Stimulated activated naive CD4-positive, alpha-beta T cell treated with Interleukin-2 at 50 U/mL for 16 hours (primary cell): ENCODE measurements at regions not wholly inside any gene's neighbourhood (a gene's known extent, or its start where the extent isn't known, plus 50 kb on each side); places are given as distances from the start of the nearest gene placed in this dataset.
"Not testable (repeated sequence)": the region's sequence is repeated elsewhere in the genome, so short reads cannot be mapped to it uniquely, and the experiment has no call there.

ENCODE experiments used
- DNase-seq: peaks from one replicate; lab custom pipeline; 2025; lab: John Stamatoyannopoulos, UW

- no peak for DNase-seq
These were observed 459.3 kb downstream of the PLPP3 start for GRCh38 chr1:56120021-56120420.

GRCh38 chr1:56118676-56119075 is 460.7 kb downstream of the PLPP3 start:
- not testable (repeated sequence) for DNase-seq

GRCh38 chr1:56115701-56116100 is 463.7 kb downstream of the PLPP3 start:
- no peak for DNase-seq

- DNase-seq, result no peak
These were observed 465.7 kb downstream of the PLPP3 start for GRCh38 chr1:56113679-56114078.

- DNase-seq, result no peak
These were observed 472.1 kb downstream of the PLPP3 start for GRCh38 chr1:56107275-56107638.

- no peak for DNase-seq
These were observed 472.7 kb downstream of the PLPP3 start for GRCh38 chr1:56106531-56107274.

- no peak for DNase-seq
These were observed 474.0 kb downstream of the PLPP3 start for GRCh38 chr1:56105397-56105796.

GRCh38 chr1:56099766-56100265 is 479.5 kb downstream of the PLPP3 start:
- no peak for DNase-seq

- DNase-seq, result no peak
These were observed 480.4 kb downstream of the PLPP3 start for GRCh38 chr1:56098946-56099345.

GRCh38 chr1:56097713-56098112 is 481.6 kb downstream of the PLPP3 start:
- DNase-seq, result no peak

- DNase-seq, result no peak
These were observed 483.4 kb downstream of the PLPP3 start for GRCh38 chr1:56095696-56096665.

GRCh38 chr1:56094168-56094567 is 485.2 kb downstream of the PLPP3 start:
- no peak for DNase-seq

GRCh38 chr1:56092684-56093570 is 486.4 kb downstream of the PLPP3 start:
- no peak for DNase-seq

GRCh38 chr1:56089826-56090225 is 489.5 kb downstream of the PLPP3 start:
- DNase-seq, result not testable (repeated sequence)

GRCh38 chr1:56084246-56084645 is 495.1 kb downstream of the PLPP3 start:
- DNase-seq, result no peak

GRCh38 chr1:56081736-56082135 is 497.6 kb downstream of the PLPP3 start:
- DNase-seq, result no peak

GRCh38 chr1:56081173-56081572 is 498.2 kb downstream of the PLPP3 start:
- DNase-seq, result no peak

- no peak for DNase-seq
These were observed 499.2 kb downstream of the PLPP3 start for GRCh38 chr1:56080123-56080522.

GRCh38 chr1:56079391-56079790 is 500.0 kb downstream of the PLPP3 start:
- no peak for DNase-seq

- no peak for DNase-seq
These were observed 502.2 kb downstream of the PLPP3 start for GRCh38 chr1:56077206-56077605.

- DNase-seq, result no peak
These were observed 505.2 kb downstream of the PLPP3 start for GRCh38 chr1:56074007-56074651.
